Adrenal gland (tissue), 9 donors: ENCODE measurements at regions not wholly inside any gene's neighbourhood (a gene's known extent, or its start where the extent isn't known, plus 50 kb on each side); places are given as distances from the start of the nearest gene placed in this dataset.

ENCODE experiments used
- DNase-seq, 7 donors: peaks; one replicate each; pipeline ENCODE4 v3.0.0-alpha.2; 2019 to 2020
- H3K27ac ChIP-seq, 5 donors: fragments of 200-600 bp; sonication (generic) in 4 of 5; 1 replicate in 3 of 5; 2 replicates in 2 of 5; pipeline versions ENCODE4 v1.5.1 to v1.8.0; 2016 to 2020; ENCODE audit warnings: mild to moderate bottlenecking in 1 of 5
- H3K27me3 ChIP-seq: fragments of 200-600 bp; 2 replicates; pipeline ENCODE4 v1.8.0; 2021
- H3K36me3 ChIP-seq, 2 donors: fragments of 200-600 bp; replicated peaks in 1 of 2; 1 replicate in 1 of 2; 2 replicates in 1 of 2; pipeline versions ENCODE4 v1.5.1 to v1.8.0; 2018 to 2022
- H3K4me1 ChIP-seq, 2 donors: fragments of 200-600 bp; replicated peaks in 1 of 2; 1 replicate in 1 of 2; 2 replicates in 1 of 2; pipeline versions ENCODE4 v1.5.1 to v1.8.0; 2018 to 2021
- H3K4me3 ChIP-seq, 4 donors: fragments of 200-600 bp; sonication (generic) in 3 of 4; one replicate each; pipeline ENCODE4 v1.5.1; 2016 to 2018
- H3K9me3 ChIP-seq, 3 donors: fragments of 200-600 bp; sonication (generic) in 1 of 3; replicated peaks in 1 of 3; 1 replicate in 2 of 3; 2 replicates in 1 of 3; pipeline versions ENCODE4 v1.5.1 to v1.8.0; 2016 to 2021
- CTCF ChIP-seq, 6 experiments: fragments of 450-650 bp in 4 of 6; fragments of 200-600 bp in 2 of 6; sonication (generic) in 1 of 6; IDR thresholded peaks; 1 replicate in 5 of 6; 2 replicates in 1 of 6; pipeline versions ENCODE4 v1.5.1 to v1.8.0; 2016 to 2021; ENCODE audit warnings: antibody characterized with exemption in 6 of 6, mild to moderate bottlenecking in 2 of 6, moderate library complexity in 1 of 6
- POLR2A ChIP-seq, 2 donors: fragments of 450-650 bp; IDR thresholded peaks; one replicate each; pipeline ENCODE4 v1.6.1; 2017; ENCODE audit warnings: antibody characterized with exemption in 2 of 2, mild to moderate bottlenecking in 2 of 2, moderate library complexity in 1 of 2
- WGBS, 4 donors: extraction: QIAGEN DNeasy Blood & Tissue Kit in 2 of 4; methylation state at CpG; one replicate each; pipeline versions ENCODE4 v1.1.5 to v1.1.7; 2013 to 2017; 5-methylcytosine and 5-hydroxymethylcytosine counted together
- intact Hi-C, 2 donors: fragments of 100-400 bp; cut with DNase I; formaldehyde crosslinking; loops; one replicate each; pipeline versions ENCODE4 v1.14.1 to v1.15.0; 2022 to 2023
- donor health status: healthy with polysubstance abuse.
- donor health status: Bipolar disorder and iron deficiency.
- donor health status: DM: yes; HTN: yes; CAD: no.
- donor health status: DM: no; HTN: no; CAD: no.
- donor health status: DM: no; HTN: no; CAD: no.

GRCh38 chr4:138903185-138903584 is 112.4 kb upstream of the NOCT start:
- Histone ChIP-seq H3K9me3 (no peaks in the 10 kb centered on the region), H3K4me3 (no peak overlapping the region), H3K27ac (no peak overlapping the region), H3K36me3 (no peaks in the 10 kb centered on the region), H3K4me1 (no peaks in the 10 kb centered on the region), H3K27me3 (no peaks in the 10 kb centered on the region)
- intact Hi-C loops, result no loop called here
- WGBS, 4 donors, result 53 to 73% (median 66%) methylated on average over 3 of the region's 3 CpGs
- TF ChIP-seq POLR2A (IDR thresholded peaks at IDR 0.05), result no peak
- no peak for TF ChIP-seq CTCF (IDR thresholded peaks at IDR 0.05)
- no peak for DNase-seq

- Histone ChIP-seq H3K27ac (no peak overlapping the region), H3K36me3 (no peaks in the 10 kb centered on the region), H3K27me3 (no peaks in the 10 kb centered on the region), H3K9me3 (no peaks in the 10 kb centered on the region), H3K4me1 (no peaks in the 10 kb centered on the region), H3K4me3 (no peak overlapping the region)
- TF ChIP-seq POLR2A (IDR thresholded peaks at IDR 0.05), result no peak
- TF ChIP-seq CTCF (IDR thresholded peaks at IDR 0.05), result no peak
- no peak for DNase-seq
- 72 to 94% (median 81%) methylated on average over 3 of the region's 3 CpGs for WGBS, 4 donors
- intact Hi-C loops, result no loop called here
Observed at GRCh38 chr4:138902705-138903104, 112.9 kb upstream of the NOCT start.

- intact Hi-C loops, result no loop called here
- DNase-seq, result no peak
Observed at GRCh38 chr4:138901177-138901576, 114.4 kb upstream of the NOCT start.

GRCh38 chr4:138899999-138900398 is 115.6 kb upstream of the NOCT start:
- no peak overlapping the region for H3K4me3 ChIP-seq
- DNase-seq, result no peak
- H3K27me3 ChIP-seq, result no peaks in the 10 kb centered on the region
- TF ChIP-seq POLR2A (IDR thresholded peaks at IDR 0.05) (no peak), CTCF (IDR thresholded peaks at IDR 0.05) (no peak)
- WGBS, 4 donors, result 68 to 89% (median 78%) methylated on average over 3 of the region's 3 CpGs
- H3K9me3 ChIP-seq, result no peaks in the 10 kb centered on the region
- intact Hi-C loops, result no loop called here
- no peak overlapping the region for H3K27ac ChIP-seq
- no peaks in the 10 kb centered on the region for H3K4me1 ChIP-seq
- no peaks in the 10 kb centered on the region for H3K36me3 ChIP-seq

More at GRCh38 chr4:138901177-138901576, 114.4 kb upstream of the NOCT start:
- no peak overlapping the region for H3K27ac ChIP-seq
- H3K27me3 ChIP-seq, result no peaks in the 10 kb centered on the region
- no peaks in the 10 kb centered on the region for H3K4me1 ChIP-seq
- no peaks in the 10 kb centered on the region for H3K9me3 ChIP-seq
- TF ChIP-seq CTCF (IDR thresholded peaks at IDR 0.05), result no peak
- TF ChIP-seq POLR2A (IDR thresholded peaks at IDR 0.05), result no peak
- no peaks in the 10 kb centered on the region for H3K36me3 ChIP-seq
- no peak overlapping the region for H3K4me3 ChIP-seq
- 78 to 83% (median 81%) methylated on average over 4 of the region's 4 CpGs for WGBS, 4 donors
